ENCODE measurements at regions not wholly inside any gene's neighbourhood (a gene's known extent, or its start where the extent isn't known, plus 50 kb on each side); places are given as distances from the start of the nearest gene placed in this dataset.
"Not testable (repeated sequence)": the region's sequence is repeated elsewhere in the genome, so short reads cannot be mapped to it uniquely, and the experiment has no call there.

- not testable (repeated sequence) for FAIRE-seq
These were observed 251.6 kb upstream of the PLGLB2 start for GRCh38 chr2:87496036-87497006.

- FAIRE-seq: not testable (repeated sequence)
These were observed 250.8 kb upstream of the PLGLB2 start for GRCh38 chr2:87497135-87497534.

- not testable (repeated sequence) for FAIRE-seq
These were observed 250.2 kb upstream of the PLGLB2 start for GRCh38 chr2:87497700-87498099.

- FAIRE-seq: not testable (repeated sequence)
These were observed 249.6 kb upstream of the PLGLB2 start for GRCh38 chr2:87498169-87498853.

DNA sequence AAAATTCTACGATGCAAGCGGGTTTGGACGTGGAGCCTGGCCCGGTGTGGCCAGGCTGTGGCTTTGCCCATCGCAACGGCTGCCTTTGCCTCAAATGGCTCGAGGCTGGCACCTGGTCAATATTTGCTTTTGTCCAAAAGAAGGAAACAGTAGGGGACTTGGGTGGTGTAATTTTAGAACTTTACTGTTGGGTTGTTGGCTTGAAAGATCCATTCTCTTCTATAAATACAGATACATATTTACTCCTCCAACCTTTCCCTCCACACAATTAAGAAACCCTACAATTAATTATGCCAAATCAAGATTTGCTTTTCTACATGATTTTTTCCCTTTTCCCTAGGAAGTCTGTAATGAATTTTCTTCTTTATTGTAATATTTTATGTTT, 249.0 kb upstream of the PLGLB2 start:
- FAIRE-seq: not testable (repeated sequence)

DNA sequence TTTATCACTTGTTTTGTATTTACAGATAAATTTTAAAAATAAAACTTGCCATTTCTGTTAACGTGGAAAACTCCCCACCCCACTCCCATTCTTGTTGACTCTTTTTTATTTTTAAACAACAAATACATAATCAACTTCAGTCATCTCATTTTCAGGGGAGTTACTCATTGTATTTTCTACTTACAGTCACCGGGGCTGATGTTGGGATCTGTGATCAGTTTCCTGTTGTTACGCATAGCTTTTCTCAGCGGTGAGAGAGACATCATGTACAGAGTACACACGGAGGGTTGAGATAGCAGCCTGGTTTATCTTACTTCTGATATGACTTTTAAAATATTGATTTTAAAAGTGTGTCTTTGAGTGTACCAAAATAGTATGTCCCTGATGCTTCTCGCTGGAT, 248.0 kb upstream of the PLGLB2 start:
- not testable (repeated sequence) for FAIRE-seq

- FAIRE-seq: not testable (repeated sequence)
These were observed 247.5 kb upstream of the PLGLB2 start for GRCh38 chr2:87500421-87500820.

GRCh38 chr2:87500951-87501350, 246.9 kb upstream of the PLGLB2 start:
- FAIRE-seq: not testable (repeated sequence)

GRCh38 chr2:87502948-87503347, 244.9 kb upstream of the PLGLB2 start:
- not testable (repeated sequence) for FAIRE-seq

DNA sequence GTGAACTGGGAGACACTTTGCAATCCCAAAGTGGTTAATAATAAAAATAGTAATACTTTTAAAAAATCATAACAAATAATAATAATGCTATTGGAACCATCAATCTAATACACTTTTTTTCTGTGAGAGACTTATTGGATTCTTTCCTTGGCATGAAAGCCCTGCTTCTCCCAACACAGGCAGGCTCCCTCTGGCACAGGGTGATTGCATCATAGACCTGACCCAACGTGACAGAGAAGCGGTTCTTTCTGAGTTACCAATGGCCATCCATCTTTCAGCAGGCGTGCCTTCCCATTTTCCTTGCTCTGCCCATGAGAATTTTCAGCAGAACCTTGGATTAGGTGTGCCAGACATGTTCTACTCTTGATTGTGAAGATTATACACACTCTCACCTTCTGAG, 242.6 kb upstream of the PLGLB2 start:
- FAIRE-seq: not testable (repeated sequence)

DNA sequence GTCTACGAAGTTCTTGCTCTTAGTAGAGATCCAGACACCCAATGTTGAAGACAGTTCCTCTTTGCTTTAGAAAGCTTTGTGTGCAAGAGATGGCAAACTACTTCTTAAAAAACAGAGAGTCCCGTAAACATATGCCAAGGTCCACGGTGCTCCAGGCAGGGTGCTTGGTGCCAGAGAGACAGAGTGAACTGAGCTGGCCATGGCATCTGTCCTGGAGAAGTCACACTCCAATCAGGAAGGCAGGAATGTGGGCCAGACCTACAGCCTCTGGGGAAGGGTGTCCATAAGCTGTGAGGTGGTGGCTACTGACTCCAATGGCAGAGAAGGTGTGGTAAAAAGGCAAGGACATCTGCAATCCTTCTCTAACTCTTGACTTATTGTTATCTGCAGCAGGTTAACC, 242.0 kb upstream of the PLGLB2 start:
- FAIRE-seq: not testable (repeated sequence)

- not testable (repeated sequence) for FAIRE-seq
These were observed 240.2 kb upstream of the PLGLB2 start for GRCh38 chr2:87507378-87508348.

- FAIRE-seq: not testable (repeated sequence)
These were observed 236.6 kb upstream of the PLGLB2 start for GRCh38 chr2:87511195-87511778.

DNA sequence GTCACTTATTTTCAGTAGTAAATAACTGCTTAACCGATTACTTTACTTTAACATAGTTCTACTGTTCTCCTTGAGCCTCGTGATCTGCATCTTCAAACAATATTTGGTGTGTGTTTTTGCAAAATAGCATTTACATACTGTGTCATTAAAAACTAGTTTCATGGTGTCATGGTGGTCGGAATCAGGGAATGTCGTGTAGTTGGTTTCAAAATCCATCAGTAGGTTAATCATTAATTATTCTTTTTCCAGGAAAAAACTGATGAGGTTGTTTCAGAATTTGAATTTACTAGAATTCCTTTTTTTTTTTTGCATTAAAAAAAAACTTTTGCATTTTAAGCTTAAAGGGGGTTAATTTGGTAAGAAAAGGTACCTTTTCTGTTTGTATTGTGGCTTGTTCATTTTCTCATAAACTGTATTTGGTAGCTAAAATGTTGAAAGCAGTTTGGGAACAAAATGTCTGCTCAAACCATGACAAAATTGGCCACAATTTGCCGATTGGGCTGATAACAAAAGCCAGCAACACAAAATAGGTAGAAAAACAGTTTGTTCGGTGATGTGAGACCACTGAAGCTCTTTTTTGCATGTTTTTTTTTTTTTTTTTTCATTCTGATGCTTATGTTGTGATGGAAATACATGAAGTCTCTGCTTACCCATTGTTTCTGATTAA, 234.9 kb upstream of the PLGLB2 start:
- not testable (repeated sequence) for FAIRE-seq

DNA sequence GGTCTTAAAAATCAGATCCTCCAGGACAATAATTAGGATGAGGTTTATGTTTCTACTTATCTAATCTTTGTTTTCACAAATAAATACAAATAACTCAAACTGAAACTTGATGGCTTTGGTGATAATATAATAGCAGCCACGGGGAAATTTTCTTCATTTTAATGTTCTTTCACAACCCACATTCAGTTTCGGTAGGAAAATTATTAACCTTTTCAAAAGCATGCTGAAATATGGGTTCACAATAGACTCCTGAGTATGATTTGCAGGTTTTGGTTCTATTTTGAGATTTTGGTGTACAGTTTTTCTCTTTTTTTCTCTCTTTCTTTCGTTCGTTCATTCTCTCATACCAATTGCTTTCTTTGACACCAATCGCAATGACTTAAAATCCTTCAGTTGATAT, 233.9 kb upstream of the PLGLB2 start:
- not testable (repeated sequence) for FAIRE-seq

DNA sequence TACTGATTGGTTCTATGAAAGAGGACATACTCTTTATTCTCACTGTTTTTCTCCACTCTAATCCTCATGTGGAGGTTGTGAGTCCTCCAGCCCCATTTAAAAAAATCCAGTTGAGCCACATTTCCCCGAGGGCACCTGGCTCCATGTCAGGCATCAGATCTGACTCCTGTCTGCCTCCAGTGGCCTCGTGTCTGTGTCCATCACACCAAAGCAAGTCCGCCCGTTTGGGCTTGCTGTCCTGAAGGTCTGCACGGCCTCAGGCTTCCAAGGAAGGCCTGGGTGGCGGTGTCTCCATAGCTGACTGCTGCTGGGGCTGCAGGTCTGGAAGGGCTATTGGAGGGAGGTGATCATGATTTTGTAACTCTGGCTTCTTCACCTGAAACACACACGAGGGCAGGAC, 233.4 kb upstream of the PLGLB2 start:
- FAIRE-seq: not testable (repeated sequence)

- not testable (repeated sequence) for FAIRE-seq
These were observed 232.7 kb upstream of the PLGLB2 start for GRCh38 chr2:87515226-87515625.

DNA sequence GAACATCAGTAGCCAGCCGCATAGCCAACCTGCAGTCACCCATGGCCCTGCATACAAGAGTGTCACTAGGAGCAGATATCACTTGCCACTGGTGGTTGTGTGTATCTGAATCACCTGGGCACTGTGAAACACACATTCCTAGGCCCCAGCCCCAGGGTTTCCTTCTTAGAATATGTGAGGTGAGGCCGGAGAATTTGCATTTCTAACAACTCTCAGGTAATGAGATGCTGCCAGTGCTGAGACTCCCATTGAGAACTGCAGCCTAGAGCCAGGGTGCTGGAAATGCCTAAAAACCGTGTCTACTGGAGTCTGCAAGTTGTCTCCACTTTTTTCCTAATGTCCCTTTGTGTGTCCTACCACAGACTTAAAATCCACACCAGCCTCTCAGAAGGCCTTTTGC, 232.0 kb upstream of the PLGLB2 start:
- not testable (repeated sequence) for FAIRE-seq

DNA sequence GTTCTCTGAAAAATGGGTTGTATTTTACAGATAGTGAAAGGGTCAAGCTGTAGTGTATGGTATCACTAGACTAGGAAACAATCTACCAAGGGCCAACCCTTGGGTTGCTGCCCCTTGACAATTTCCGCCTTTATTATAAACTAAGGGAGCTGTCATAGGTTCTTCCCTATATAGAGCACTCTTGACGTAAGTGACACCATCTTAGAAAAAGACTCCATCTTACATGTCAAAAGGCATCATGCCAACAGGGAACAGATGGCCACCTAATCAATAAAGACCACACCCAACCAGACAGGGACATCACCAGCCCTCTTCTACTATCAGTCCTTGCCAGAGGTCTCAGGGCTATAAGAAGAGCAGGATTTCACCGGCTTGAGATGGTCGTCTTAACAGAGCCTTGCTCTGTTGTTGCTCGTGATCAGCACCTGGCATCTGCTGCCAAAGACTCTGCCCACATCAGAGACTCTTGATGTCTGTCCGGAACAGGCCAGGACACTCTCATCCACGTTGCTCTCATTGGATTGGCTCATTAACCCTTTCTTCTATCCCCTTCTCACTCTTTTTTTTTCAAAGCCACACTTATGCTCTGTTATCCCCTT, 231.4 kb upstream of the PLGLB2 start:
- not testable (repeated sequence) for FAIRE-seq

DNA sequence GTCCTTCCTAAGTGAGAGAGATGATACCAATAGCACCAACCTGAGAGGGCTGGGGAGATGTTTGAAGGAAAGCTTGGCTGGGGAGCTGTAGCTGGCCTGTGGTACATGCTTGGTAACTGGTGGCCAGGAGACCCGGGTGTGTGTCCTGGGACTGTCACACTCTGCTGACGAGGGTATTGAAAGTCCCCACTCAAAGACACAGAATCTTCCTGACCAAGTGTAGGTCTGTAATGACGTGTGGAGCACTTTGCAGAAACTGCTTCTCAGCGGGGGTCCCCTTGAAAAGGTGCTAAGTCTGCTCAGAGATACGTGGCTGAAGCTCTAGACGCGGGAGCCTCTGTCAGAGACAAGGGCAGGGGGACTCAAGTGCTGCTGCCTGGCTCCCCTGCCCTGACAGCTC, 230.4 kb upstream of the PLGLB2 start:
- not testable (repeated sequence) for FAIRE-seq

DNA sequence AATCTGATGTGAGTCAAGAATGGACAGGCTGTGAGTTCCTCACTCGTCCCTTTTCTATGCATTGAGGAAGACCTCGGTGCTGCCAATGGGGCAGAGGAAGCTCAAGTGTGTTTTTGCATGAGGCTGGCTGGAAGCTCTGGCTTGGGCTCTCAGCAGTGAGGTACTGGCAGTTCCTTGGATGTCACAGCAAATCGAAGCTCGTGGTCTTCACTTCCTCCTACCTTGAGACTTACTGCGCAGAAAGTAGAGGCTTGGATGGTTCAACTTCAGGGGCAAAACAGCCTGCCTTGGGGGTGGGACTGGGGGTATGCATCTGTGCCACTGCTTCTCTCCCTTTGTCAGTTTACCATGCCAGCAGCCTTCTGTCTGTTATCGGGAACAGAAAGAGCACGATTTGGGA, 229.8 kb upstream of the PLGLB2 start:
- FAIRE-seq: not testable (repeated sequence)

Data from colon (tissue), 2 donors.